GM19395 (cell line): ENCODE measurements at regions not wholly inside any gene's neighbourhood (a gene's known extent, or its start where the extent isn't known, plus 50 kb on each side); places are given as distances from the start of the nearest gene placed in this dataset.
"Not testable (repeated sequence)": the region's sequence is repeated elsewhere in the genome, so short reads cannot be mapped to it uniquely, and the experiment has no call there.

ENCODE experiments used
- ATAC-seq: cut with Tn5 transposase; IDR thresholded peaks from one replicate; pipeline ENCODE4 v1.9.1; 2021; ENCODE audit warnings: mild to moderate bottlenecking, moderate library complexity; ENCODE audit not compliant: unreplicated experiment

GRCh38 chr5:126002222-126002897 is 420.8 kb upstream of the GRAMD2B start:
- no peak for ATAC-seq

- no peak for ATAC-seq
Observed at GRCh38 chr5:126003309-126003708, 419.9 kb upstream of the GRAMD2B start.

GRCh38 chr5:126004636-126005035 is 418.6 kb upstream of the GRAMD2B start:
- ATAC-seq, result no peak

- ATAC-seq, result no peak
Observed at GRCh38 chr5:126007841-126008240, 415.4 kb upstream of the GRAMD2B start.

- ATAC-seq, result no peak
Observed at GRCh38 chr5:126009566-126009965, 413.6 kb upstream of the GRAMD2B start.

- not testable (repeated sequence) for ATAC-seq
Observed at GRCh38 chr5:126011526-126011925, 411.7 kb upstream of the GRAMD2B start.

- no peak for ATAC-seq
Observed at GRCh38 chr5:126014676-126015075, 408.5 kb upstream of the GRAMD2B start.

- ATAC-seq, result no peak
Observed at GRCh38 chr5:126015235-126016181, 407.7 kb upstream of the GRAMD2B start.

GRCh38 chr5:126016256-126016655 is 407.0 kb upstream of the GRAMD2B start:
- ATAC-seq, result no peak

GRCh38 chr5:126017096-126017495 is 406.1 kb upstream of the GRAMD2B start:
- ATAC-seq, result no peak

- no peak for ATAC-seq
Observed at GRCh38 chr5:126020770-126021169, 402.4 kb upstream of the GRAMD2B start.

- no peak for ATAC-seq
Observed at GRCh38 chr5:126023994-126024441, 399.2 kb upstream of the GRAMD2B start.

- no peak for ATAC-seq
Observed at GRCh38 chr5:126027149-126027548, 396.1 kb upstream of the GRAMD2B start.

- no peak for ATAC-seq
Observed at GRCh38 chr5:126027652-126028051, 395.6 kb upstream of the GRAMD2B start.

GRCh38 chr5:126028336-126028735 is 394.9 kb upstream of the GRAMD2B start:
- no peak for ATAC-seq

GRCh38 chr5:126029282-126029681 is 393.9 kb upstream of the GRAMD2B start:
- not testable (repeated sequence) for ATAC-seq

GRCh38 chr5:126030698-126031097 is 392.5 kb upstream of the GRAMD2B start:
- no peak for ATAC-seq

- ATAC-seq, result no peak
Observed at GRCh38 chr5:126031989-126032716, 391.1 kb upstream of the GRAMD2B start.

- ATAC-seq, result no peak
Observed at GRCh38 chr5:126043688-126044087, 379.5 kb upstream of the GRAMD2B start.

- ATAC-seq, result no peak
Observed at GRCh38 chr5:126044111-126044668, 379.0 kb upstream of the GRAMD2B start.
